Hepatocyte (in vitro differentiated cells): ENCODE measurements at regions not wholly inside any gene's neighbourhood (a gene's known extent, or its start where the extent isn't known, plus 50 kb on each side); places are given as distances from the start of the nearest gene placed in this dataset.

Source experiments
- DNase-seq: peaks from one replicate; pipeline ENCODE4 v3.0.0-alpha.2; 2016; ENCODE audit warnings: low spot score
- H2AFZ ChIP-seq: fragments of 200-600 bp; sonication (generic); 2 replicates; pipeline ENCODE4 v1.6.0; 2016; ENCODE audit warnings: antibody characterized with exemption, mild to moderate bottlenecking
- H3K27ac ChIP-seq: fragments of 200-600 bp; sonication (generic); 2 replicates; pipeline ENCODE4 v1.5.1; 2016; ENCODE audit warnings: mild to moderate bottlenecking
- H3K27me3 ChIP-seq: fragments of 200-600 bp; sonication (generic); 2 replicates; pipeline ENCODE4 v1.6.1; 2016
- H3K36me3 ChIP-seq: fragments of 200-600 bp; sonication (generic); replicated peaks from 2 replicates; pipeline ENCODE4 v1.5.1; 2016; ENCODE audit warnings: low read depth; ENCODE audit not compliant: insufficient read depth
- H3K4me1 ChIP-seq: fragments of 200-600 bp; sonication (generic); 2 replicates; pipeline ENCODE4 v1.5.1; 2016; ENCODE audit warnings: mild to moderate bottlenecking, moderate library complexity; ENCODE audit not compliant: insufficient read depth
- H3K4me2 ChIP-seq: fragments of 200-600 bp; sonication (generic); 2 replicates; pipeline ENCODE4 v1.6.0; 2016
- H3K4me3 ChIP-seq: fragments of 200-600 bp; sonication (generic); 2 replicates; pipeline ENCODE4 v1.5.1; 2016; ENCODE audit warnings: mild to moderate bottlenecking
- H3K79me2 ChIP-seq: fragments of 200-600 bp; sonication (generic); 2 replicates; pipeline ENCODE4 v1.6.0; 2017; ENCODE audit warnings: mild to moderate bottlenecking
- H3K9me2 ChIP-seq: fragments of 200-600 bp; sonication (generic); replicated peaks from 2 replicates; pipeline ENCODE4 v1.6.0; 2017; ENCODE audit warnings: mild to moderate bottlenecking; ENCODE audit not compliant: insufficient read depth
- H3K9me3 ChIP-seq: fragments of 200-600 bp; sonication (generic); 2 replicates; pipeline ENCODE4 v1.5.1; 2016; ENCODE audit warnings: low read depth, mild to moderate bottlenecking
- H4K20me1 ChIP-seq: fragments of 200-600 bp; sonication (generic); 2 replicates; pipeline ENCODE4 v1.6.0; 2016; ENCODE audit warnings: mild to moderate bottlenecking; ENCODE audit not compliant: insufficient read depth, poor library complexity, severe bottlenecking
- EZH2 ChIP-seq: fragments of 200-600 bp; sonication (generic); IDR thresholded peaks from 2 replicates; pipeline ENCODE4 v1.6.1; 2016; ENCODE audit warnings: antibody characterized with exemption, mild to moderate bottlenecking, borderline replicate concordance
- EZH2phosphoT487 ChIP-seq: fragments of 200-600 bp; sonication (generic); IDR thresholded peaks from one replicate; pipeline ENCODE4 v1.6.1; 2018; ENCODE audit warnings: antibody characterized with exemption, mild to moderate bottlenecking, low read depth, moderate library complexity; ENCODE audit not compliant: unreplicated experiment, severe bottlenecking
- WGBS: methylation state at CpG from one replicate; pipeline ENCODE4 v1.1.6; 2016; ENCODE audit warnings: low lambda C conversion rate; ENCODE audit errors: missing lambda C conversion rate; 5-methylcytosine and 5-hydroxymethylcytosine counted together
- TF ChIP-seq, protein P1 (sequence below): fragments of 200-600 bp; sonication (generic); IDR thresholded peaks from 2 replicates; pipeline ENCODE4 v1.5.1; 2016; ENCODE audit warnings: antibody characterized with exemption, mild to moderate bottlenecking; ENCODE audit not compliant: poor library complexity

DNA sequence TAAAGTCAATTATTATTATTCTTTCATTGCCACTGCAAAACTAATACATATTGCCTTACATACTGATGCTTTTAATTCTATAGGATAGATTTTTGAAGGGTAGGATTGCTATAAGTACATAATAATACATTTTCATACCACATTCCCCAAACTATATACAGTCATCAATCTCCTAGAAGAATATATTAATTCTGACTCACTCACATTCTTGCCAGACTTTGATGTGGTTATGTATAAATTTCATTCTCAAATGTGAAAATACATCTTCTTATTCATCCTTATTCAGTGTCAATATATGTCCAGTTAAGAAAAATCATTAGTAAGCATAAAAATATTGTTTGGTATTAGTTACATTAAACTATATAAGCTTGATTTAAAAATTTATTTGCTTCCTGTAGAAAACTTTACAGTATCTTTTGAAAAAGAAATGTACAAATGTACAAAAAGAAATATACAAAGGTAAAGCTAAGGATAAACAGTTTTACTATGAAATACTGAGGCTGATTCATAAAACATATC, 458.8 kb upstream of the CNTN5 start:
- Histone ChIP-seq H2AFZ (no peak overlapping the region), H4K20me1 (no peaks in the 10 kb centered on the region), H3K4me2 (no peak overlapping the region), H3K4me3 (no peak overlapping the region), H3K36me3 (no peaks in the 10 kb centered on the region), H3K4me1 (peaks cover 3% of the 10 kb centered on the region), H3K27ac (no peak overlapping the region), H3K27me3 (no peaks in the 10 kb centered on the region), H3K9me3 (no peaks in the 10 kb centered on the region), H3K79me2 (no peaks in the 10 kb centered on the region), H3K9me2 (no peaks in the 10 kb centered on the region)
- TF ChIP-seq EZH2phosphoT487 (no peak), EZH2 (no peak)
- TF ChIP-seq, protein P1, sequence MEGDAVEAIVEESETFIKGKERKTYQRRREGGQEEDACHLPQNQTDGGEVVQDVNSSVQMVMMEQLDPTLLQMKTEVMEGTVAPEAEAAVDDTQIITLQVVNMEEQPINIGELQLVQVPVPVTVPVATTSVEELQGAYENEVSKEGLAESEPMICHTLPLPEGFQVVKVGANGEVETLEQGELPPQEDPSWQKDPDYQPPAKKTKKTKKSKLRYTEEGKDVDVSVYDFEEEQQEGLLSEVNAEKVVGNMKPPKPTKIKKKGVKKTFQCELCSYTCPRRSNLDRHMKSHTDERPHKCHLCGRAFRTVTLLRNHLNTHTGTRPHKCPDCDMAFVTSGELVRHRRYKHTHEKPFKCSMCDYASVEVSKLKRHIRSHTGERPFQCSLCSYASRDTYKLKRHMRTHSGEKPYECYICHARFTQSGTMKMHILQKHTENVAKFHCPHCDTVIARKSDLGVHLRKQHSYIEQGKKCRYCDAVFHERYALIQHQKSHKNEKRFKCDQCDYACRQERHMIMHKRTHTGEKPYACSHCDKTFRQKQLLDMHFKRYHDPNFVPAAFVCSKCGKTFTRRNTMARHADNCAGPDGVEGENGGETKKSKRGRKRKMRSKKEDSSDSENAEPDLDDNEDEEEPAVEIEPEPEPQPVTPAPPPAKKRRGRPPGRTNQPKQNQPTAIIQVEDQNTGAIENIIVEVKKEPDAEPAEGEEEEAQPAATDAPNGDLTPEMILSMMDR = no peak
- DNase-seq = no peak

DNA sequence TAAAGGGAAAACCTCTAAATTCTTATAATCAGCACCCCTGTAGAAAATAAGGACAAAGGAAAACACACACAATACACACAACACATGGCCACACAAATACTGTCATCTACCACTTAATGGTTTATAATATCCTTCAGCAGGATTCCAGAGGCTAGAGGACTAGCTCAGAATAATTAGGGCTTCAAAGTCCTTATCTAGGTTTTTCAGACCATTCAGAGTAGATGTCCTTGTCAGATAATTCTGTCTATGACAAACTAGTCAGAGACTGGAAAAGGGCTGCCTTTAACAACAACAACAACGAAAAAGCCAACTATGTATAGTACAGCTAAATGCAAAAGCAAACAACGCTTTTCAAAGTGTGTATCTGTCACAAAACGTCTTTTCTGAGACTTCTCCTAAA, 456.5 kb upstream of the CNTN5 start:
- no peak overlapping the region for H3K4me3 ChIP-seq
- no peaks in the 10 kb centered on the region for H4K20me1 ChIP-seq
- WGBS = 52% methylated on average over 3 of the region's 3 CpGs
- H3K4me2 ChIP-seq = no peak overlapping the region
- H3K9me3 ChIP-seq = no peaks in the 10 kb centered on the region
- TF ChIP-seq EZH2phosphoT487 (no peak), EZH2 (no peak)
- TF ChIP-seq, protein P1 = no peak
- H3K36me3 ChIP-seq = no peaks in the 10 kb centered on the region
- peaks cover 3% of the 10 kb centered on the region for H3K4me1 ChIP-seq
- H2AFZ ChIP-seq = no peak overlapping the region
- H3K27ac ChIP-seq = no peak overlapping the region
- H3K79me2 ChIP-seq = no peaks in the 10 kb centered on the region
- H3K9me2 ChIP-seq = no peaks in the 10 kb centered on the region
- DNase-seq = no peak
- no peaks in the 10 kb centered on the region for H3K27me3 ChIP-seq

DNA sequence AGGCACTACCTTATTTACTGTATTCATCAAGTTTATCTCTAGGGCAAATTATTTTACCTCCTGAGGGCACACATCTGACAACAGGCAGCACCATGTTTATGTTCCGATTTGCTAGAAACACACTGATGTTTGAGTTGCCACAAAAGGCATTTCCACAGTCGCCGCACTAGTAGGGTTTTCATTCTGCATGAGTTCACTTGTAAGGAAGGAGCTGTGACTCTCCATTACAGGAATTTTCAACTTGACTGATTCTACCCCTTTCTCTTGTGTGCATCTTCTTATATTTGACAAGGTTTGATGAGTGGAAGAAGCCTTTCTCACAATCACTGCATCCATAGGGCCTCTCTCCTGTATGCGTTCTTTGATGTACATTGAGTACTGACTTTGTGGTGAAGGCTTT, 455.9 kb upstream of the CNTN5 start:
- 92% methylated on average over 4 of the region's 4 CpGs for WGBS

More for the DNA sequence above, 455.9 kb upstream of the CNTN5 start:
- no peaks in the 10 kb centered on the region for H4K20me1 ChIP-seq
- no peak overlapping the region for H3K4me3 ChIP-seq
- H3K27ac ChIP-seq = no peak overlapping the region
- H3K9me2 ChIP-seq = no peaks in the 10 kb centered on the region
- no peak for DNase-seq
- no peaks in the 10 kb centered on the region for H3K36me3 ChIP-seq
- H3K4me1 ChIP-seq = no peaks in the 10 kb centered on the region
- no peak for TF ChIP-seq EZH2
- TF ChIP-seq EZH2phosphoT487 = no peak
- TF ChIP-seq, protein P1 = no peak
- H3K27me3 ChIP-seq = no peaks in the 10 kb centered on the region
- no peak overlapping the region for H3K4me2 ChIP-seq
- H2AFZ ChIP-seq = no peak overlapping the region
- no peaks in the 10 kb centered on the region for H3K79me2 ChIP-seq
- no peaks in the 10 kb centered on the region for H3K9me3 ChIP-seq
